GM19372 (cell line): ENCODE measurements at regions not wholly inside any gene's neighbourhood (a gene's known extent, or its start where the extent isn't known, plus 50 kb on each side); places are given as distances from the start of the nearest gene placed in this dataset.

Experiments
- ATAC-seq: cut with Tn5 transposase; IDR thresholded peaks from one replicate; pipeline ENCODE4 v1.9.1; 2021; ENCODE audit warnings: mild to moderate bottlenecking, low read depth, moderate library complexity; ENCODE audit not compliant: unreplicated experiment

DNA sequence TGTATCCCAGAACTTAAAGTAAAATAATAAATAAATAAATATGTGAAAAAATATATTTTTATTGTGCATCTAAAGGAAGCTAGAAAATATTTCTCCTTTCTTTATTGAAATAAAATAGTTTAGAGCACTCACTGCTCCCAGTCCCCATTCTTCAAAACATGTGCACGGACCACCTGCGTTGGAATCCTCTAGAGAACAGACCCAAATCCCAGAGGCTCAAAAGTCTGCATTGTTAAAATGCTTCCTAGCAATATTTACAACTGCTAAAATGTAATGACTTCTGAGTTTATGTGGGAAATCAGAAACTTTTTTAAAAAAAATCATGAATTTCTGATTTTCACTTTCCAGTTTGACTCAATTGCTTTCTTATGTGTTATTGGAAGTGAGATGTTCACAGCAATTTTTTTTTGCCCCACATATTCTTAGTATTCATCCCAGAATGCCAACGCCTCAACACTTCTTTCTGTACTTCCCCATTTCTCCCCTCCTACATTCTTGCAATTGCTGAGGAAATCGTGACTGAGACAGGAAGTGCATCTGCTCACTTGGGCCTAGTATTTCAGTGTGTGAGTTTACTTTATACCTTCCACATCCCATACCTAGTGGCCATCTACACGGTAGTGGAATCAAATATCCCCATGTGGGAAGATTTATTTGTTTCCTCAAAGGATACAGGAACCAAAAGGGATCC, 116.0 kb upstream of the FLRT2 start:
- no peak for ATAC-seq

- ATAC-seq, result no peak
Measured at GRCh38 chr14:85415015-85415712, 114.8 kb upstream of the FLRT2 start.

- no peak for ATAC-seq
Measured at GRCh38 chr14:85416771-85417170, 113.2 kb upstream of the FLRT2 start.

DNA sequence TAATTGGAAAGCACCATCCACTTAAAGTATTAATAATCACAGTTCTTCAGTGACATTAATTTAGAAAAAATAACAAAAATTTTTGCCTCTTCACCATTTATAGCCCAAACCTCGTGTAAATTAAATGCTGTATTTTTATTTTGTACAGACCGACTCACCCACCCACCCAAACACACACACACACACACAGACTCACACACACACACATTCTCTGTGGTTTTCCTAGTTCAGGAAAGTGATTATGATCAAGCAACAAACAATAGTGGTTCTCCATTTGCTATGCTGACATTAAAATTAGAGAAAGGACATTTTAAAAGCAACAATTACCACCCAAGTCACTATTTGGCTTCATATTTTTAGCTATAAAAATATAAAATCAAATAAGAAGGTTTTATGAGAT, 112.5 kb upstream of the FLRT2 start:
- ATAC-seq, result no peak

- no peak for ATAC-seq
Measured at GRCh38 chr14:85418721-85419120, 111.2 kb upstream of the FLRT2 start.

DNA sequence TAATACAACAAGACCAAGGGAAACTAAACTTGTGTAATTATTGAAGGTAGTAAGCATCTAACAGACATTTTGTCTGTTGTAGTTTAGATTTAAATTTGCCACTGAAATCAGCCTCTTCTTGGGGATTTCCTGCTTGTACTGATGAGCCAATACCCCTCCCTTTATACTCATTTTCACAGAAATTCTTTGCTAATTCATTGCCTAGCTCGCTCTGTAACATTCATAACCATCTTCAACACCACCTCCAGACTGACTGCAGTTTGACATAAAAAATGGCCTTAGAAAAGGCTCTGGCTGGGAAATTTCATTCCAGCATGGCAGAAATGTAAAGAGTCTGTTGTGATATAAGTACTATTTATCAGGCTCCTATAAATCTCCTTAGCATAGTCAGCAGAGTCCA, 109.7 kb upstream of the FLRT2 start:
- no peak for ATAC-seq

GRCh38 chr14:85420707-85421106, 109.2 kb upstream of the FLRT2 start:
- ATAC-seq, result no peak

- ATAC-seq, result no peak
Measured at GRCh38 chr14:85421186-85421877, 108.6 kb upstream of the FLRT2 start.

- ATAC-seq, result no peak
Measured at GRCh38 chr14:85423889-85424288, 106.1 kb upstream of the FLRT2 start.

- no peak for ATAC-seq
Measured at GRCh38 chr14:85425507-85425906, 104.4 kb upstream of the FLRT2 start.

- ATAC-seq, result no peak
Measured at GRCh38 chr14:85426068-85426935, 103.6 kb upstream of the FLRT2 start.

DNA sequence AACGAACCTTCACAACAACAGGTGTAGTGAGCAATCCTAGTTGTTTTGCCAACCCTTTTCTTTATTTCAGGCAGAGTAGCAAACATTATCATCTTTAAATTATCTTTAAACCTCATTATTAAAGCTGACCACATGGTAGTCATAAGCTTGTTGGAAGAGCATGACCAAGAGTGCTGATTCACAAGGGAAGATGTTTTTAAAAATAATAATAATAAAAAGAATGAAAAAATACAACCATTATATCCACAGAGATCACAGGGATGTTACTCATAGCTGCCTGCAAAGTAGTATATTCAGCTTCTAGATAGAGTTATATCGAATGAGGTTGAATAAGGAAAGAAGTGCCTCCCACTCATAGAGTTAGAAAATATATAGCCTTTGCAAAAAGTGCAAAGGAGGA, 101.0 kb upstream of the FLRT2 start:
- no peak for ATAC-seq

DNA sequence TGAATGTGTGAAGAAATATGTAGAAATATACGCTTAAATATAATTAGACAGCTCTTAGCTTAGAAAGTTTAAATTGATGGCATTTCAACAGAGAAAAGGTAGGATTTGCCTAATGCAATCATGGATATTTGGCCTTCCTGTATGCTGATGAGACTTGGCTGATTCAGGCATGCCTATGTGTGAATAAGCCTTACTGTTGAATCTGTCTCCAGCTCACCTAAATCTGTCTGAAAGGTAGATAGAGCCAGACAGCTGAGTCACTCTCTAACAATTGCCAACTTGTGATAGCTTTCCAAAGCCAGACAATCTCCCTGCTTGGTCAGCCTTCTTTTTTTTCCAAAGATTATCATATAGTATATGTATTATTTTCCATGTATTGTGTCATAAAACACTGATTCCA, 92.8 kb upstream of the FLRT2 start:
- no peak for ATAC-seq

DNA sequence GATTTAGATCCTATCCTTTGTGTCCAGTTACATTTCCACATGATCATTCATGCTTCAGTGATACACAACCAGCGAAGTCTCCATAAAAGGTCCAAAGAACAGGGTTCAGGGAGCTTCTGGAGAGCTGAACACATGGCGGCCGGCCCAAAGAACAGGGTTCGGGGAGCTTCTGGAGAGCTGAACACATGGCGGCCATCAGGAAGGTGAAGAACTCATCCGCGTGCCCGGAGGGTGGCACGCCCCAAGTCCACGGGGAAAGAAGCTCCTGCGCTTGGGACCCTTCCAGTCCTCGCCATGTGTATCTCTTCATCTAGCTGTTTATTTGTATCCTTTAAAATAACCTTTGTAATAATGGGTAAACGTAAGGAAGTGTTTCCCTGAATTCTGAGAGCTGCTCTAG, 91.9 kb upstream of the FLRT2 start:
- no peak for ATAC-seq

GRCh38 chr14:85438481-85438942, 91.4 kb upstream of the FLRT2 start:
- ATAC-seq, result no peak

DNA sequence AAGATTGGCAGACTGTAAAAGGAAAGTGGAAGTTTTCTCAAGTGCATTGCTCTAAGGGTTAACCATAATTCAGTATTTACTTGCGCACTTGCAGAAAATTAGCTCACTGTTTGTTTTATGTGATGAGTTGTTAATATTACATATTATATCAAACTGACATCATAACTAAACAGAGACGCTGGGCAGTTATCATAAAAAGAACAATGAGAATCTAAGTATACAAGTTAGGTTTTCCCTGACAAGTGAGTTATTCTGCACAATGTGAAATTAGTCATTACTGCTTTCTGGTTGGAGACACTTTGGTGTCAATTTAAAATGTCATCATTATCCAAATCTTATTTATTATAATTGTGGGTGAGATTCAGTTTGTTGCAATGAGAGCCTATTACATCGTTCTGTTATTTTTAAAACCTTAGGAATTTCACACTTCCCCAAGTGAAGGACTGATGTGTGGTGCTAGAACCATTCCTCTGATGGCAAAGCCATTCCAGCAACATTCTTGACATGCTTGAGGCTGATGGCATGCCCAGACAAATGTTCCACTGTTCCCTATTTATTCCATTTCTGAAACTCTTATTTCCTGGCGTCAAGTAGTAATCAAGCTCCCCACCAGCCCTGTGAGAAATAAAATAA, 90.1 kb upstream of the FLRT2 start:
- ATAC-seq, result no peak

- ATAC-seq, result no peak
Measured at GRCh38 chr14:85441909-85442643, 87.9 kb upstream of the FLRT2 start.

- ATAC-seq, result no peak
Measured at GRCh38 chr14:85442996-85443395, 86.9 kb upstream of the FLRT2 start.

GRCh38 chr14:85444635-85445034, 85.3 kb upstream of the FLRT2 start:
- ATAC-seq, result no peak
